Hematopoietic multipotent progenitor cell treated with erythropoietin and hydrocortisone succinate and interleukin-3 and kit ligand, for 15 days (in vitro differentiated cells): ENCODE measurements at regions not wholly inside any gene's neighbourhood (a gene's known extent, or its start where the extent isn't known, plus 50 kb on each side); places are given as distances from the start of the nearest gene placed in this dataset.

ENCODE experiments used
- DNase-seq: peaks from one replicate; pipeline ENCODE4 v3.0.0-alpha.2; 2015; ENCODE audit warnings: low spot score

GRCh38 chr12:66066137-66066928, 64.2 kb downstream of the LLPH start:
- no peak for DNase-seq

DNA sequence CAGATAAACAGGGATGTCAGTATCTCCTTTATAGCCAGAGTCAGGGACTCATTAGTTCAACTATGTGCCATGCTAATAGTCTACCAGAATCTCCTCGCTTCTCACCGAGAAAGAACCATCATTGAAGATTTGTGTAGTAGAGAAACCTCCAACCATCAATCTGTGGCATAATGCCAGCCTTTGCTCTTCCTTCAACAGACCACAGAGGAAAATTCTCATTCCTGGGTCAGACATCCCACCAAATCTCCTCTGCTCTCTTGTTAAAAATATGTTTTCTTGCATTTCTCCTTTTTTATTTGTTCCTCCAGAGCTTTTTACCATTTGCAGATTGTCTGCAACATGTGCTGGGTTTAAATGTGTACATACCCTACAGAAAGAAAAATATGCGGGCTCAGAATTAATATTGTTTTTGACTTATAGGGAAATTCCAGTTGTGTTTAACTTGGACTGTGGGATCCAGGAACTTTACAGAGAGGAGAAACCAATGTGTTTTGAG, 64.9 kb downstream of the LLPH start:
- DNase-seq: no peak

- DNase-seq: no peak
These were observed 65.4 kb downstream of the LLPH start for GRCh38 chr12:66065150-66065549.

GRCh38 chr12:66063916-66064315, 66.6 kb downstream of the LLPH start:
- DNase-seq: no peak

GRCh38 chr12:66062290-66062625, 68.3 kb downstream of the LLPH start:
- no peak for DNase-seq

GRCh38 chr12:66061557-66062289, 68.8 kb downstream of the LLPH start:
- no peak for DNase-seq

DNA sequence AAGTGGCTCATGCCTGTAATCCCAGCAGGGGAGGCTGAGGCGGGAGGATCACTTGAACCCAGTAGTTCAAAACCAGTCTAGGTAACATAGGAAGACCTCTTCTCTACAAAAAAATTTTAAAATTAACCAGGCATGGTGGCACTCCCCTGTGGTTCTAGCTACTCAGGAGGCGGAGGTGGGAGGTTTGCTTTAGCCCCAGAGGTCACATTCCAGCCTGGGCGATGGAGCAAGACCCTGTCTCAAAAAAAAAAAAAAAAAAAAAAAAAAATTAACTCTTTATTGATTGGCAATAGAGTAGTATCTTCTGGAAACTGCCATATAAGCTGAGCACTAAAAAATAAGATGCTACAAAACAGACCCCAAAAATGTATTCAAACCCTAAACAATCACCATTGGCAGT, 69.5 kb downstream of the LLPH start:
- DNase-seq: no peak

GRCh38 chr12:66060163-66060907, 70.2 kb downstream of the LLPH start:
- no peak for DNase-seq

GRCh38 chr12:66059666-66060065, 70.9 kb downstream of the LLPH start:
- no peak for DNase-seq

GRCh38 chr12:66058554-66058953, 72.0 kb downstream of the LLPH start:
- DNase-seq: no peak

DNA sequence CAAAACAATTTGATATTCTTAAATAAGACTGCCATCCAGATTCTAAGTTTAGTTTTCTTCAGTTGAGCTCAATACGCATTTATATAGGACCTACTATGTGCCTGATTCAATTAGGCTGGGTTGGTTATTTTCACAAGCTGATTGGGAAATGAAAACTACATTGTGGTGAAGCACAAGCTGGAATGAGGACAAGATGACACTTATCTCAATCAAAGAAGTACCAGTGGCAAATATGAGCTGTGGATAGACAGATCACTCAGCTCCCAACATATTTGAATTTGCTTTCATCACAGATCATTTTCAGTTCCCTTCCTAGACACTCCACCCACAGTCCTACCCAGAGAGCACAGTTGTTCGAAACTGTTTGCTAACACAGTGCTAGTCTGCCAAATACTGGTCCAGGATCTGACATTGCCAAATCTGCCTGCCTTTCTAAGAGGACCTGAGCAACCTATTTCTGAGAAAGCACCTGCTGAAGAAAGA, 74.7 kb downstream of the LLPH start:
- DNase-seq: no peak

DNA sequence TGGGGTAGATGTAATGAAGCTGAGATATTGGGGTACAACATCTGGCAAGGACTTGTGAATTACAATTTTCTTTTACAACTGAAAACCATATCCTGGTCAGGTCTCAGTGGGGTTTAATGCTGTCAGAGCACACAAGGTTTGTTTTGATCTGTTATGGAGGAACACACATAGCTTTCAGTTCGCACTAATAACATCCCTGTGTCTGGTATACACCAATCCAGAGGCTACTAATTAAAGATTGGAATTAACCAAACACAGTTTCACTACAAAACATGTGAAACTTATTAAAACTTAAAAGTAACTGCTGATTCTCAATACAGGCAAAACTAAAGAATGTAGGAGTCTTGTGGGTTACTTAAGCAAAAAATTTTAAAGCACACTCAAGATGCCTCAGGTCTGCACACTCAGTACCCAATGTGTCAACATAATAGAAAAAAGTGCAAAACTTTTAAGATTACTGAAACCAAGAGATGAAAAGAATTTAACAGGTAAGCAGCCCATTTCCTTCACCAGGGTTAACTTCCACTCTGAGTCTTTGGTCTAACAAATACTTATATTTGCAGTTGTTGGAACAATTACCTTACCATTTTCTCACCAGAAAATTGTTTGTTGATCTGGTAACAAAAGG, 77.4 kb downstream of the LLPH start:
- no peak for DNase-seq

GRCh38 chr12:66051361-66051760, 79.2 kb downstream of the LLPH start:
- DNase-seq: no peak

GRCh38 chr12:66050610-66051009, 79.9 kb downstream of the LLPH start:
- DNase-seq: no peak

- DNase-seq: no peak
These were observed 80.3 kb downstream of the LLPH start for GRCh38 chr12:66050283-66050576.

DNA sequence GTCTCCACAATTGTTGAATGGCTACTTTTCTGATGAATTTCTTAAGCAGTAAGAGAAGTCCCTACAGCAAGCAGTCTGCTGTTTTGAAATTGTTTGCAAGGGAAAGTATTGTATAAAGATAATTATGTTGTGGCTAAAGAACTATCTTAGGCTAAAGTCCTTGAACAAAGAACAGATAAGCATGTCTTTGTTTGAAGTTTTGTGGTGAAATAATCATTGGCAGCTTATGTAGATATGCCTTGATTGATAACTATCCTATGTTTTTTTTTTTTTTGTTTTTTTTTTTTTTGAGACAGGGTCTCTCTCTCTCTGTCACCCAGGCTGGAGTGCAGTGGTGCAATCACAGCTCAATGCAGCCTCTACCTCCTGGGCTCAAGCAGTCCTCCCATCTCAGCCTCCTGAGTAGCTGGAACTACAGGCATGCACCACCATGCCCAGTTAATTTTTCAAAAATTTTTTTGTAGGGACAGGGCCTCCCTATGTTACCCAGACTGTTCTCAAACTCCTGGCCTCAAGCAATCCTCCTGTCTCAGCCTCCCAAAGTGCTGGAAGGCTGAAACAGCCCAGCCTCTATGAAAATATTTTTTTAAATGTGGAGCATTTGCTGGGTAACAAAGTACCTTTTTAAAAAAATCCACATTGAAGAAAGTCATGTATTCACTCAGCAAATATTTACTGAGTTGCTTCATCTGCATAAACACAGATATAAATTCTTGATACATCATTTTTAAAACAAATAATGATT, 80.8 kb downstream of the LLPH start:
- no peak for DNase-seq

DNA sequence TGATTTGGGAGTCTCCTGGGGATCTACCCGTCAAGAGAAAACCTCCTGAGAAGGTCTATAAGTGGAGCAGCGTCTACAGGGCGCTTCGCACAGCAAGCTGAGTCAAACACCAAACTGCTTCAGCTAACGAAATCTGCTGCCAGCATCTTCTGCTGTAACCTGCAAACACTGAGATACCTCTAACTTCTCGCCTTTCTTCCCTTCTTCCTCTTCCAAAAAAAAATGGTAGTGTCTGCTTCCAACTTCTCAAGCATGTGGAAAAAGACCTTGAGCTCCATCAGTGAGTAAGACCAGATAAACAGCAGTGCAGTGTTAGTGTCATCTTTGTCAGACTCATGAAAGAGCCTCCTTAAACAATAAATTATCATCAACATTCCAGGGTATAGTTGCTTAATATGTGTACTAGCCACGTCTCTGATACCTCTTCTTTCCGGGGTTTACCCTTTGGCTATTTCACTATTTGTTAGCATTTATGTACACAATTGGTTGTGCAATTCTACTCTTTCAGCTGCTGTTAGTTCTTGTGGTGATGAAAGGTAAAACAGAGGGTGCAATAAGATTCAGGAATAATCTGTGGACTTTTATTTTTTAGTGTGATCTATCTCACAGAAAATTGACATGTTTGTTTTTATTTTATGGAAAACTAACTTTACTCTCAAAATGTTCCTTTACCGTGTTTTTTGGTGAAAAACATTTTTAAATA, 81.6 kb downstream of the LLPH start:
- no peak for DNase-seq

- no peak for DNase-seq
These were observed 82.2 kb downstream of the LLPH start for GRCh38 chr12:66048218-66048834.

GRCh38 chr12:66047411-66048021, 83.0 kb downstream of the LLPH start:
- no peak for DNase-seq

- no peak for DNase-seq
These were observed 85.0 kb downstream of the LLPH start for GRCh38 chr12:66045506-66045905.
